Spleen (tissue), 11 donors: ENCODE measurements at regions not wholly inside any gene's neighbourhood (a gene's known extent, or its start where the extent isn't known, plus 50 kb on each side); places are given as distances from the start of the nearest gene placed in this dataset.

ENCODE experiments used
- DNase-seq: peaks from one replicate; pipeline ENCODE4 v3.0.0-alpha.2; 2020
- H3K27ac ChIP-seq, 8 donors: fragments of 200-600 bp; sonication (generic) in 7 of 8; 1 replicate in 4 of 8; 2 replicates in 4 of 8; pipeline versions ENCODE4 v1.5.0 to v1.8.0; 2016 to 2021; ENCODE audit warnings: inconsistent platforms in 4 of 8, mild to moderate bottlenecking in 4 of 8, moderate library complexity in 1 of 8
- H3K27me3 ChIP-seq, 7 donors: fragments of 200-600 bp; sonication (generic) in 6 of 7; replicated peaks in 1 of 7; 1 replicate in 4 of 7; 2 replicates in 3 of 7; pipeline versions ENCODE4 v1.5.0 to v1.8.0; 2016 to 2021; ENCODE audit warnings: inconsistent platforms in 3 of 7, mild to moderate bottlenecking in 1 of 7
- H3K36me3 ChIP-seq, 6 donors: fragments of 200-600 bp; sonication (generic) in 5 of 6; 1 replicate in 4 of 6; 2 replicates in 2 of 6; pipeline versions ENCODE4 v1.5.0 to v1.8.0; 2016 to 2021; ENCODE audit warnings: inconsistent platforms in 2 of 6
- H3K4me1 ChIP-seq, 6 donors: fragments of 200-600 bp; sonication (generic) in 5 of 6; 1 replicate in 3 of 6; 2 replicates in 3 of 6; pipeline versions ENCODE4 v1.5.0 to v1.8.0; 2016 to 2021; ENCODE audit warnings: inconsistent platforms in 3 of 6
- H3K4me3 ChIP-seq, 8 donors: fragments of 200-600 bp; sonication (generic) in 7 of 8; 1 replicate in 4 of 8; 2 replicates in 4 of 8; pipeline versions ENCODE4 v1.5.0 to v1.8.0; 2016 to 2021; ENCODE audit warnings: inconsistent platforms in 4 of 8, mild to moderate bottlenecking in 4 of 8, moderate library complexity in 2 of 8
- H3K9me3 ChIP-seq, 8 donors: fragments of 200-600 bp; sonication (generic) in 7 of 8; 1 replicate in 4 of 8; 2 replicates in 4 of 8; pipeline versions ENCODE4 v1.5.0 to v1.8.0; 2016 to 2021; ENCODE audit warnings: inconsistent platforms in 4 of 8
- POLR2A ChIP-seq, 3 donors: fragments of 450-650 bp; IDR thresholded peaks; one replicate each; pipeline ENCODE4 v1.5.1; 2017; ENCODE audit warnings: antibody characterized with exemption in 3 of 3, mild to moderate bottlenecking in 1 of 3
- POLR2AphosphoS5 ChIP-seq, 3 donors: sonication (generic); formaldehyde crosslinking; IDR thresholded peaks; one replicate each; pipeline ENCODE4 v1.5.1; 2017; ENCODE audit warnings: antibody characterized with exemption in 3 of 3
- WGBS, 5 donors: extraction: QIAGEN DNeasy Blood & Tissue Kit in 3 of 5; methylation state at CpG; one replicate each; pipeline versions ENCODE4 v1.1.5 to v1.1.7; 2013 to 2018; 5-methylcytosine and 5-hydroxymethylcytosine counted together
- intact Hi-C: fragments of 100-400 bp; cut with DNase I; formaldehyde crosslinking; loops from one replicate; pipeline ENCODE4 v1.15.0; 2023; ENCODE audit warnings: low total_unique reads
- TF ChIP-seq, protein P1 (sequence below), 11 experiments: fragments of 200-600 bp in 7 of 11; fragments of 450-650 bp in 4 of 11; sonication (generic) in 4 of 11; IDR thresholded peaks in 8 of 11; conservative IDR thresholded peaks in 3 of 11; 1 replicate in 7 of 11; 2 replicates in 4 of 11; pipeline versions ENCODE4 v1.4.0 to v1.8.0; 2016 to 2021; ENCODE audit warnings: antibody characterized with exemption in 11 of 11, inconsistent platforms in 4 of 11, mild to moderate bottlenecking in 1 of 11
- donor health status: healthy with polysubstance abuse.
- donor health status: DM: no; HTN: no; CAD: no; lungs with moderate emphysema.
- donor health status: DM: no; HTN: no; CAD: no.
- donor health status: Bipolar disorder and iron deficiency.
- donor health status: healthy.
- donor health status: DM: no; HTN: no; CAD: no.
- donor health status: DM: yes; HTN: yes; CAD: no.

DNA sequence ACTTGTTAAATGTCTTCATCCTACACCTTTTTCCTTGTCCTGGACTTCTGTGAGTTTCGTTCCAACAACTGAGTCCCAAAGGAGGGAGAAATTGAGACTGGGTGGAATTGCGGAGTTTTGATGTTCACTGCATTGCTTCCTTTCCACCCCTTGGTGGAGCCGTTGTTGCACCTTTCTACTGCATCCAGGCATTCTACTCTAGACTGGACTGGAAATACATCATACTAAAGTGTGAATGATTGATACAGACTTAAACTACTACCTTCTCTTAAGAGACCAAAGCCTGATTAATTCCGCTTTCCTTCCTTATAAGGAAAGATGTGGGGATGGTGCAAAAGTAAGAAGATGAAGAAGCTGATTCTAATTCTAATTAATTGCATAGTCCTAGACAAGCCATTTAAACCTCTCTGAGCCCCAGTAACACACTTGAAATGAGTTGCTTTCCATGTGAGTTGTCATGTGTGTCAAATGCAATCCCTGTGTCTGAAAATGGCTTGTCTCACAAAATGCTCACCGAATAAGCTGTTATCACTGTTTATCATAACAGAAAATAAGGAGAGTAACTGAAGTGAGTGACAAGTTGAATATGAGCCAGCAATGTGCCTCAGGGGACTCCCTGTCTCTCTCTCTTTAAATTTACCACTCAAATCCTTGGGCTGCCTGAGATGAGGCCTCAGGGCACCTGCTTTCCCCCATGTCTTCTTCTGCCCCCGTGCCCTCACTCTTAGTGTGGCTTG is 338.3 kb upstream of the CHD6 start:
- TF ChIP-seq POLR2A (IDR thresholded peaks at IDR 0.05) (no peak), POLR2AphosphoS5 (IDR thresholded peaks at IDR 0.05) (no peak)
- TF ChIP-seq, protein P1, sequence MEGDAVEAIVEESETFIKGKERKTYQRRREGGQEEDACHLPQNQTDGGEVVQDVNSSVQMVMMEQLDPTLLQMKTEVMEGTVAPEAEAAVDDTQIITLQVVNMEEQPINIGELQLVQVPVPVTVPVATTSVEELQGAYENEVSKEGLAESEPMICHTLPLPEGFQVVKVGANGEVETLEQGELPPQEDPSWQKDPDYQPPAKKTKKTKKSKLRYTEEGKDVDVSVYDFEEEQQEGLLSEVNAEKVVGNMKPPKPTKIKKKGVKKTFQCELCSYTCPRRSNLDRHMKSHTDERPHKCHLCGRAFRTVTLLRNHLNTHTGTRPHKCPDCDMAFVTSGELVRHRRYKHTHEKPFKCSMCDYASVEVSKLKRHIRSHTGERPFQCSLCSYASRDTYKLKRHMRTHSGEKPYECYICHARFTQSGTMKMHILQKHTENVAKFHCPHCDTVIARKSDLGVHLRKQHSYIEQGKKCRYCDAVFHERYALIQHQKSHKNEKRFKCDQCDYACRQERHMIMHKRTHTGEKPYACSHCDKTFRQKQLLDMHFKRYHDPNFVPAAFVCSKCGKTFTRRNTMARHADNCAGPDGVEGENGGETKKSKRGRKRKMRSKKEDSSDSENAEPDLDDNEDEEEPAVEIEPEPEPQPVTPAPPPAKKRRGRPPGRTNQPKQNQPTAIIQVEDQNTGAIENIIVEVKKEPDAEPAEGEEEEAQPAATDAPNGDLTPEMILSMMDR (IDR thresholded peaks at IDR 0.05 in 8 of 11, conservative IDR thresholded peaks at IDR 0.05 in 3 of 11), result peak in 10 of 11 experiments; percentile 10 to 53 (median 36)
- Histone ChIP-seq H3K36me3 (no peaks in the 10 kb centered on the region), H3K27ac (no peak overlapping the region), H3K9me3 (no peaks in the 10 kb centered on the region), H3K27me3 (peaks cover 0 to 16% (median 0%) of the 10 kb centered on the region in 7 donors), H3K4me1 (no peaks in the 10 kb centered on the region), H3K4me3 (no peak overlapping the region)
- no peak for DNase-seq
- intact Hi-C loops, result no loop called here
- WGBS, 5 donors, result 40 to 62% (median 49%) methylated on average over 6 of the region's 6 CpGs

- Histone ChIP-seq H3K36me3 (no peaks in the 10 kb centered on the region), H3K4me1 (no peaks in the 10 kb centered on the region), H3K9me3 (no peaks in the 10 kb centered on the region), H3K4me3 (no peak overlapping the region), H3K27ac (no peak overlapping the region), H3K27me3 (peaks cover 0 to 16% (median 0%) of the 10 kb centered on the region in 7 donors)
- intact Hi-C loops, result no loop called here
- TF ChIP-seq POLR2AphosphoS5 (IDR thresholded peaks at IDR 0.05), result no peak
- TF ChIP-seq, protein P1 (IDR thresholded peaks at IDR 0.05 in 8 of 11, conservative IDR thresholded peaks at IDR 0.05 in 3 of 11), result no peak
- TF ChIP-seq POLR2A (IDR thresholded peaks at IDR 0.05), result no peak
- WGBS, 5 donors, result 77 to 94% (median 89%) methylated on average over 5 of the region's 5 CpGs
- no peak for DNase-seq
Measured at GRCh38 chr20:41952166-41952565, 334.0 kb upstream of the CHD6 start.

DNA sequence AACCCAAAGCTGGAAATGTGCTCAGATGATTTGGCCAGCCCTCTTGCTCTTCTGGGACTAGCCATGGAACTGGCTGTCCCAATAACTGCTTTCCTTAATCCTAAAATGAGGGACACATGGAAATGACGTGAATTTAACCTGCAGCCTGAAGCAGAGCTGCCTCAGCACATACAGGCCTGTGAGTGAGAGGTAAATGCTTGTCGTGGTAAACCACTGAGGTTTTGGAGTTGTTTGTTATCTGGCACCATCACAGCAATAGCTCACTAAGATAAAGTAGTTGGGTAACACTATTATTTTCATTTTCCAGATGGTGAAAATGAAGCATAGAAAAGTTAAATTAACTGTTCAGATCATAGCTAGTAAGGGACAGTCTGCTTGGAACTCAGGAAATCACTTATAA is 333.4 kb upstream of the CHD6 start:
- intact Hi-C loops, result no loop called here
- Histone ChIP-seq H3K4me3 (no peak overlapping the region), H3K36me3 (no peaks in the 10 kb centered on the region), H3K27ac (no peak overlapping the region), H3K4me1 (no peaks in the 10 kb centered on the region), H3K9me3 (no peaks in the 10 kb centered on the region), H3K27me3 (peaks cover 0 to 13% (median 0%) of the 10 kb centered on the region in 7 donors)
- no peak for DNase-seq
- TF ChIP-seq, protein P1 (IDR thresholded peaks at IDR 0.05 in 8 of 11, conservative IDR thresholded peaks at IDR 0.05 in 3 of 11), result no peak
- 48 to 64% (median 54%) methylated on average over 2 of the region's 2 CpGs for WGBS, 5 donors

- no peak for DNase-seq
- Histone ChIP-seq H3K27ac (no peak overlapping the region), H3K27me3 (peaks cover 0 to 9% (median 0%) of the 10 kb centered on the region in 7 donors), H3K4me1 (no peaks in the 10 kb centered on the region), H3K4me3 (no peak overlapping the region), H3K9me3 (no peaks in the 10 kb centered on the region), H3K36me3 (no peaks in the 10 kb centered on the region)
- TF ChIP-seq POLR2A (IDR thresholded peaks at IDR 0.05) (no peak), POLR2AphosphoS5 (IDR thresholded peaks at IDR 0.05) (no peak)
- TF ChIP-seq, protein P1 (IDR thresholded peaks at IDR 0.05 in 8 of 11, conservative IDR thresholded peaks at IDR 0.05 in 3 of 11), result no peak
- intact Hi-C loops, result no loop called here
- WGBS, 5 donors, result 74 to 84% (median 74%) methylated on average over 5 of the region's 5 CpGs
Measured at GRCh38 chr20:41939659-41940058, 321.5 kb upstream of the CHD6 start.
